Stimulated activated CD4-positive, alpha-beta T cell treated with anti-CD3 and anti-CD28 coated beads, Interleukin-4, amount 100 ng/mL, for 24 hours (primary cell): ENCODE measurements at regions not wholly inside any gene's neighbourhood (a gene's known extent, or its start where the extent isn't known, plus 50 kb on each side); places are given as distances from the start of the nearest gene placed in this dataset.
A peak's percentile ranks its signal among the peaks of the same experiment; 100 is the strongest.
"Not testable (repeated sequence)": the region's sequence is repeated elsewhere in the genome, so short reads cannot be mapped to it uniquely, and the experiment has no call there.

Experiments used
- DNase-seq: peaks from one replicate; pipeline ENCODE4 v3.0.0-alpha.2; 2020

DNA sequence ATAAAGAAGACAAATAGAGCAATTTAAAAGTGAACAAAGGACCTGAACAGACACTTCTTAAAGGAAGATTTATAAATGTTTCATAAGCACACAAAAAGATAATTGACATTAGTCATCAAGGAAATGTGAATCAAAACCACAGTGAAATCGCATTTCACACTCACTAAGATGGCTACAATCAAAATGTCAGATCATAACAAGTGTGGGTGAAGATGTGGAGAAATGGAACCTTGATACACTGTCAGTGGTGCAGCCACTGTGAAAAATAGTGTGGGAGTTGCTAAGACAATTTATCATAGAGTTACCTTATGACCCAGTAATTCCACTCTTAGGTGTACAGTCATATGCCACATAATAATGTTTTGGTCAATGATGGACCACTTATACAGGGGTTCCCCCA is 54.5 kb upstream of the HTR4 start:
- DNase-seq = peak; percentile 41

DNA sequence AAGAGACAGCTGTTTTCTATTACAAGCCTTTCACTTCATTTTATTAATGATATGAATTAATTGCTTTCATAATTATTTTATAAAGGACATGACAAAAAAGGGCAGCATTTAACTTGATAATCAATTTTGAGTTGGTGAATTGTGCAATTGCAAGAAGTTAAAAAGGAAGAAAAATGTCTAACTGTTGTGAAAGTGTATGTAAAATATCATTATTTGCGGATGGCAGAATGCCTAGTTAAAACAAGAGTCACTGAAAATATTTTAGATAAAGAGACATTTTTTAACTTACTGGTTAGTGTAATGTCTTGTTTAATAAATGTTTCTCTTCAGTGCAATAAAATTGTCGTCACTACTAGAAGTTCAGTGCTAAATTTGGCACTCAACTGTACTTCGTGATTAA is 57.6 kb upstream of the HTR4 start:
- DNase-seq = no peak

DNA sequence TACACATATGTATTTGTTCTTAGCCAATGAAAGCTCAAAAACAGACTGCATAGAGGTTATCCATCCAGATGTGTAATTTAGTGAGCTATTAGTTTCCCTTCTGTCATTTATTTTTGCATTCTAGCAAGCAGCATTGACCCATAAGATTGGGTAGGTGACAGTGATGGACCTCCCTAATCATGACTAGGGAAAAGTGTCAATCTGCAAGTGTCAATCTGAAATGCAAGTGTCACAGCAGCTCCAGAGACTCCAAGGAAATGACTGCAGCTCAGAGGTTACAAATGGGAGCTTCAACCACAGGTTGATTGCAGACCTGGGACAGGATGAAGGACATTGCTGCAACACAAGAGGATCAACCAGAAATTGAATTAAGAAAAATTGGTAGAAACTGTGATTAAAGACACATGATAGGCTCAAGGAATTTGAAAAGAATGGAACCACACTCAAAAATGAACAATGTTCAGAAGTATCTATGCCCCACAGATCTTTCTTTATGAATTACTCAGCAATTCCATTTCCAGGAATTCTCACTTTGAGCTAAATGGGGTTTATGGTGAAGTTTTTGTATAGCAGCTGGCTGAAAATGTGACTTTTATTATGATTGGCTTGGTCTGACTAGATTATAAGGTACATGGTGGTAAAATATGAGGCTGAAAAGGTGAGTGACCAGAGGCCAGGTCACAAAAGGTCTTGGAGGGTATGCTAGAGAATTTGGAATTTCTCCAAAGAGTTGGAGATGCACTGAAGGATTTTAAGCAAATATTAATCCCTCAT is 59.6 kb upstream of the HTR4 start:
- DNase-seq = no peak

DNA sequence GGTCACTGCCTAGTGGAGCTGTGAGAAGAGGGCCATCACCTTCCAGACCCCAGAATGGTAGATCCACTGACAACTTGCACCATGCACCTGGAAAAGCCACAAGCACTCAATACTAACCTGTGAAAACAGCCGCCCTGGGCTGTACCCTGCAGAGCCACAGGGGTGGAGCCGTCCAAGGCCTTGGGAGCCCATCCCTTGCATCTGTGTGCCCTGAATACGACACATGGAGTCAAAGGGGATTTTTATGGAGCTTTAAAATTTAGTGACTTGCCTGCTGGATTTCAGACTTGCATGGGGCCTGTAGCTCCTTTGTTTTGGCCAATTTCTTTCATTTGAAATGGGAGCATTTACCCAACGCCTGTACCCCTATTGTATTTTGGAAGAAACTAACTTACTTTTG is 62.4 kb upstream of the HTR4 start:
- DNase-seq = no peak

DNA sequence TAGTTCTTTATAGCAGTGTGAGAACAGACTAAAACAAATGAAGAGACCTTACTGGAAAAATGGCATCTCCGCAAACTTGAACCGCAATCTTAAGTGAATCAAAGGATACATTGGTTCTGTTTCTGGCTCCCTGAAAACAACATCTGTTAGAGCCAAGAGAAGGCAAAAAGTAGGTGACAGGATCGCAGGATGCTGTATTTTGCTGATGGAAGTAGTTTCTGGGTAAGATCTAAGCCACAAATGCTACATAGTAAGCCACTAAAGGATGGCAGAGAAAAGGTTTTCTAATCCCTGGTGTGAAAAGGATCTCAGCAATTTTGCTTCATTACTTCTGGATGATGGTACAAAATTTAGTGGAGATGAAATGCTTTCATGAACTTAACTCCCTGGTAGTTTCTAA is 63.3 kb upstream of the HTR4 start:
- DNase-seq = no peak

DNA sequence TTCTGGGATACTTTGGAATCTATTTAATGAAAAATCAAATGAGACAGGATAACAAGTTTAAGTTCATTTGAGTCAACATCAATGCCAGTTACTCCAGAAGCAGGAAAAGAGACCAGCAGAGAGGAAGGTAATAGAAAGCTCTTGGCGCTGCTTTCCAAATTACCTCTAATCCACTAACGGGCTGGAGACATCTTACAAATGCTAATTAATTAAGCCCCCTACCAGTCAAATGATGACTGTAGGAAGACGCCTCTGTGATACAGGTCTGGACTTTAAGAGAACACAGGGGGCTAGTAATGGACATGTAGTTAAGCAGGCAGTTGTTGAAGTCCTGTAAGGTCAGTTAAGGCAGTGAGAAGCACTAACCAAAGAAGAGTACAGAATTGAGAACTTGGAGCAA is 65.3 kb upstream of the HTR4 start:
- DNase-seq = no peak

DNA sequence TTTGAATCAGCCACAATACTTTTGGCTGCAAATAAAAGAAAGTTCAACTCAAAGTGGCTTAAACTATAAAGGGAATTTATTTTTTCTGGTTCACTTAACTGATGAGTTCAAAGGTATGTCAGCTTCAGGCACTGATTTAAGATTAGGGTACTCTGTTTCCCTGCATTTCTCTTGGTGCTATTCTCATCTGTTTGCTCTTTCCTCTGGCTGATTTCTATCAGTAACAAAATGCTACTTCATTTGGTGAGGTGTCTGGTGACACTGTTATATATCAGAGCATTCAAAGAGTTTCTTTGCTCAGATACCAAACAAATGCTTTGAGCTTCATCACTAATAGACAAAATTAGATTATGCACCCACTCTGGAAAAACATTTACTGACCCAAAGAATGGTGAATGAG is 65.9 kb upstream of the HTR4 start:
- DNase-seq = no peak

DNA sequence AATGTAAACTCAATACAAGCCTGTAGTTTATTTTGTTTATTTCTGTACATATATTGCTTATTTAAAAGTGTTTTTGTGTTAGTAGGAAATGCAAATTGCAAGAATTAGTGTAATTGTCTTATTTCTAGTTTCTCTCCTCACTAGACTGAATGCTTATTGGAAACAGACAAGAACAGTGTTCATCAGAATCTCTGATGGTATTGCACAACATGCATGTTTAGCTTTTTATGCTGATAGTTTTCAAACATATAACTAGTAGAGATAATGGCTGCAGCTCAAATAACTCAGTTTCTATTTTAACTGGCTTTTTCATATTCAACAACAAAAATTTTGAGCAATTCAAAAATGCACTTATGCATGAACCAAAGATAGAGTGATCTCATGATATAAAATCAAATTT is 68.8 kb upstream of the HTR4 start:
- no peak for DNase-seq

DNA sequence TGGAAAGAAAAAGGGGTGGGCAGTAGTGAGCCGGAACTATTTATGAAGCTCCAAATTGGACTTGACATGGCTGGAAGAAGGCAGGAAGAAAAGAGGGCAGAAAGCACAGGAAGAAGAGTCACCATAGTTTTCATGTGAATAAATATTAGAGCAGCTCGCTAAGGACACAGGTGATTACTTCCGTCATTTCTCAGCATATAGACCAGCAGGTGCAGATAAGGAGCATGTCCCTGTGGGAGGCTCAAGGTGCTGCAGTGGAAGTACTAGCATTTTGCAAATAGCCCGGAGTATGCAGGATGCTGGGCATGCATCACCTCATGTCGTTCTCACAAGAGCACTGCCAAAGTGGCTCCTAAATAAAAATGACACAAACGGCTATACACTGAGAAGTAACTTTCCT is 71.3 kb upstream of the HTR4 start:
- DNase-seq = no peak

DNA sequence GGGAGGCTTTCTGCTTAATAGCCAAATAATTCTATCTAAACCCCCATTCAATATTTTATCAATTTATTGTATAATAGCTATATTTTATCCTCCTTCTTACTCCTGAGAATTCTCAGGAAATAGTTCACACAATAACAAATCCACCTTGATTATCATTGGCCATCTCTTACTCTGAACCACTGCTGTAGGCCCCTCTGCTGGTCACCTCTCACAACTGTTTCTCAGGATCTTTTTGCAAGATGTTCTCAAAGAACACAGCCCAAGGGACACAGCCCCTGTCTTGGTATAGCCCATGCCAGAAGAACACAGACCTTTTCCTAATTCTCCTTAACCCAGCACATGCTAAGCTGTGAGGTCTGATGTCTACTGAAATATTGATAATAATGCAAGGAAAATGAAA is 74.9 kb upstream of the HTR4 start:
- no peak for DNase-seq

DNA sequence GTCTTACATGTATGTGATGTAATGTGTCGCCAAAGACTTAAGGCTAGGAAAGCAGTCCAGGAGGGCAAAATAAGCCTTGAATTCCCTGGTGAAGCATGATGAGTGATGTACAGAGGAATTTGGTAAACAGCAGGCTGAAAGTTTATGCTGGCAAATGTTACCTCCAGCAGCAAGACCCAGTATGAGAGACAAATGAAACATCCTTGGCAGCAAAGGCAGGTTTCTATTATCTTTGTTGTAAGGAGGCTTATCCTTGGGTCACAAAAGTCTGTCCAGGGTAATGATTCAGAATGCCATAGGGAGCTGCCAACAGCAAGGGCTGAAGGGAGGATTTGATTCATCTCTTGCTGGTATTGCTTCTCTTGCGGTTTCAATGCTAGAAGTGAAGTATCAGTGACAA is 75.9 kb upstream of the HTR4 start:
- no peak for DNase-seq

DNA sequence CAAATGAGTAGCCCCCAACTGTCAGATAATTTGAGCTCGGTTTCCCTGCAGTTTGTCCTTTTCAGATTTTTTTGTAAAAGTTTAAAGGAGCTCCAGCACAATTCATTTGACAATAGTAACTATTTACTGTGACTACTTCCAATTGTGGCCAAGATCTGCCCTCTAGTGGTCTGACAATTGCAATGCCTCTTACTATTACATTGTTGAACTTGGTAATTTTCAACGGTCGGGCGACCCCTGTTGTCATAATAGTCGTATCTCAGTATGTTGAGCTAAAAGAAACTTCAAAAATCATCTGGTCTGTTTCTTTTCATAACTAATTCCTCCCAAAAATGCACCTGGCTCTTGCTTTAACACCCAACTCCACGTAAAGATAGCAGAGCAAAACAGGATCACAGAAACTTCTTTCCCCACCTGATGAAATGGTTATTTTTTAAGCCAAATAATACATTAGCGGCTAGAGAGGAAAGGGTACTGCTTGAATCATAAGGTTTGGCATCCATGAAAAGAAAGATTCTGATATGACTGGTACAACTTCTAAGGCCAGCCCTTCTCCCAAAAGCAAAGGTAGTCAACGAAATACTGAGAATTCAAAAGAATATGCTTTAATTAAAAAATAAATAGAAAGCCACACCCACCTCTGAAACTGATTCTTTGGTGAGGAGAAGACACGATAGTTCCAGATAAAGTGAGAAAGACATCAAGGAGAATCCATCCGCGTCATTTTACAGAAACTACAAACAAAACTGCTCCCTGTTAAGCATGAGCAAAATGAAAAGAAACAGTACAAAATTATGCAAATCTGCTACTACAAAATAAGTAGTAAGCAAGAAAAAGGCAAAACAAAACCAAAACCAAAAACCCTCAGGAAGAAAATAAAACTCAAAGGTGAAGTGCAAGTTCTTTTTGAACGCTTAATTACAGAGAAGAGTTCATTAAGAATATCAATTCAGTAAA is 76.9 kb upstream of the HTR4 start:
- DNase-seq = peak; percentile 79

DNA sequence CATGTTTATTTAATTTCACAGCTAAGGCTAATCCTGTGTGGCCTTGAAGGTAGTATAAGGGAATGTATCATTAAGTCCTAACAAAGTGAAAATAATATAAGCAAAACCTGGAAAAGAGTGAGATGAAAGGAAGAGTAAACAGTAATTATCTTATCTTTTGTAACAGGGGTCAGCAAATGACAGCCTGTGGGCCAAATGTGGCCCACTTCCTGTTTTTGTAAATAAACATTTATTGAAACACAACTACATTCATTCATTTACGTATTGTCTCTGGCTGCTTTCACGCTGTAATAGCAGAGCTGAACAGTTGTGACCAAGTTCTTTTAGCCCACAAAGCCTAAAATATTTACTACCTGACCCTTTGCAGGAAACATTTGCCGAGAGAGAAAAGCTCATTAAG is 78.4 kb upstream of the HTR4 start:
- DNase-seq = no peak

DNA sequence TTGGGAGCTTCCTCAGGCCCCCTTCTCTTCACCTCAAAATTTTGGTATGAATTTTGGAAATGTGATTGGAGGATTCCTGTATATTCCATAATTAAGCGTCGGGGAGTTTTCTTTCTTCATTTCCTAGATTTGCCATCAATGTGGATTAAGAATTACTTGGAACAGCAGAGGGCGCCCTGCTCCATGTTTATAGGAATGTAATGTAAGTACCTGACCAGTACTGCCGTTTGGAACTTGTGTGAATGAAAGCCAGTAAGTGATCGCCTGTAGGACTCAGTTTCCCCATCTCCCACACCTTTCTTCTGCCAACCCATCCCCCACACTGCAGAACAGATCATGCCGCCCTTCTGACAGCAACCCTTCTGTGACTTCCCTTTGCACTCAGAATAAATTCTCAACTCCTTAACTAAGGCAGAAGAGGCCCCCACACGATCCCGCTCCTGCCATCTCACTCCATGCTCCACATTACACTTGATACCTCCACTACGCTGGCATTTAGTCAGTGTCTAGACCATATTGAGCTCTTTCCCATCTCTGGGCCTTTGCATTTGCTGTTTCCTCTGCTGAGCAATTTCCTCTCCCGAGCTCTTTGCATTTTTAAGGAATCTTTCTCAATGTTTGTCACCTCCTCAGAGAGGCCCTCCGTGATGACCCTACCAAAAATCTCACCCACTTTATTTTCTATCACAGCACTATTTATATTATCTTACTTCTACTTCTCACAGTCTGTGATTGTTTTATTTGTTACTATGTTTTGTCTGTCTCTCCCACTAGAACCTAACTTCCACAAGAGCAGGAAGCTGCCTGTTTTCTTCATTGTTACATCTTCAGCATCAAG is 79.5 kb upstream of the HTR4 start:
- peak; percentile 82 for DNase-seq

DNA sequence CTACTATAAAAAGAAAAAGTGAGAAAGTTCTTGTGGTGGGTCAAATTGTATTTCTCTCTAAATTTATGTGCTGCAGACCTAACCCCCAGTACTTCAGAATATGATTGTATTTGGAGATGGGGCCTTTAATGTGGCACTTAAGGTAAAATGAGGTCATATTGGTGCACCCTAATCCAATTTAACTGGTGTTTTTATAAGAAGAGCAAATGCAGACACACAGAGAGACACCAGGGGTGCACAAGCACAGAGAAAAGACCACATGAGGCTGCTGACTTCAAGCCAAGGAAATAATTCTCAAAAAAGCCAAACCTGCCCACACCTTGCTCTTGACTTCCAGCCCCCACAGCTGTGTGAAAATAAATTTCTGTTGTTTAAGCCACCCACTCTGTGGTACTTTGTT is 80.2 kb upstream of the HTR4 start:
- no peak for DNase-seq

DNA sequence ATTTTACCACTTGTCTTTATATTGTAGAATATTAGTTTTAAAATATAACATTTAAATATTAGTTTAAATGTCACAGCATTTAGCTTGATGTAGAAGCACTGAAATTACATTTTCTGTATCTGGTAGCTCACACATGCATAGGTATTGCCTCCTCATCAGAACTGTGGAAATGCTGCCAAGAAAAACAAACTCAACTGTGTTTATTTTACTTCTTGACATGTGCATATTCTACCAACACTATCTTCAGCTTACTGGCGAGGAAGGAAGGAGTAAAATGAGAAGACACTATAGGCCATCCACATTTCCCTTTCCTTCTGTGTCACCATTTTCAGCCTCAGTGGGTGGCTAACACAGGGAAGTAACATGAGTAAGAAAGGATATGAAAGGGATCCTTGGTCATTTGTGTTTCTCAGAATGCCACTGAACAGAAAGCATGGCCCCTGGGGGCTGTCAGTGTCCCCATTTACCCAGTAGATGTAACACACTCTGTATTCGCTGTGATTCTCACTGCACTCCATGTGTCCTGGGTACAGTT is 81.0 kb upstream of the HTR4 start:
- DNase-seq = no peak

DNA sequence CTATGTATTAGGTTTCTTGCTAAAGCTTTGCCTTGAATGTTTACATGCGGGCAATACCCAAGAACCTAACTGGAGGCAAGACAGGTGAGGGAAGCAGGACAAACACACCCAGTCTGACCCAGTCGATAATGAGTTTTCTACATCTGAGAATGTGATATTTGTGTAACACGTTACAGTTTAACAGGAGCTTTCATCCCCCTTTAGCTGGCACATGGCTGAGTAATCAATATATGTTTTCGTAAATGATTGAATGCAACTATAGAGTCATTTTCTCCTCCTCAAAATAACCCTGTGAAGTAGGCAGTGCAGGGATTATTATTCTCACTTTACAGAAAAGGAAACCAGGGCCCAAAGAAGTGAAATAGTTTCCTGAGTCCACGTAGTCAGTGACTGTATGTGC is 84.7 kb upstream of the HTR4 start:
- DNase-seq = no peak

DNA sequence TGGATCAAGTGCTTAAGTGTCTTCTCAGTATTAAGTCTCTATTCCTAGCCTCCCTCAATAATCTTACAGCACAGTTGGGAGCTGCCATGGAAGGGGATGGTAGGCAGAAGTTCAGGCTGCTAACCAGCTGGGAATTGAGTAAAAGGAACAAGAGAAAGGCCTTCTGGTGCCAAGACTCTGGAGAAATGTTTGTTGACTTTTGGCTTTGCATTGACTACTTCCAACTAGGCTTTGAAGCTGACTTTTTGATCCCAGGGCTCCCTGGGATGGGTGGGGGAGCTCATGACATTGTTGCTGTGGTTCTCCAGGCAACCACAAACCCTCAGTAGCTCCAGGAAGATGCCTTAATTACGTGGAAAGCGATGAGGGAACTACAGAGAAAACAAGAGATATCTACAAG is 85.2 kb upstream of the HTR4 start:
- no peak for DNase-seq

DNA sequence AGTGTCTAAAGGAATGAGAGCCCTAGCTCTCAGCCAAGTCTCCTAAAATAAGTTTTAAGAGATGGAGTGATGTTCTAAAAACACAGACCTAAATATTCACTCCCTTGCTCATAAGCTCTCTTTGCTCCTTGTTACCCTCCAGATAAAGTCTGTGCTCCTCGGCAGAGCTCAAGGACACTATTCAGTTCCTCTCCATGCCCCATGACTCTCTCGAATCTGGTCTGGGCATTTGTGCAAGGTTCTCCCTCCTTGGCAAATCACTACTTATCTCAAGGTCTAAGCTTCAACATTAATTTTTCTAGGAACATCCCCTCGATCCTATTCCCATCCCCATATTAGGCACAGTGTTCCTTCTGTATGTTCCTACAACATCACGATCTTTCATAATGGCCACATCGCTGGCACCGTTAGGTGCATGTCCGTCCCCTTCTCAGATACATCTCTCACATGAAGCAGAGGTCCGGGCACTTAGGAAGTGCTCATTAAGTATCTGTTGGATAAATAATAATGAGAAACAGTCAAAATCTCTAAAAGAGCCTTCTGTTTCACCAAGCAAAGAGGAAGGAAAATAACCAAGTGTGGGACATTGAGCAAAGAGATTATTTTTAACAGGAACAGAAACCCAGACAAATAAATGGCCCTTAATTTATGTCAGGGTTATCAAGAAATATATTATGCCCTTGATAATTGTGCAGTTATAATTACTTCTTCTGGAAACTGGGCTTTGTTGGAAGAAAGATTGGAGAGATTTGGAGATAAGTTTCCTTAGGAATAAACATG is 85.9 kb upstream of the HTR4 start:
- DNase-seq = no peak

DNA sequence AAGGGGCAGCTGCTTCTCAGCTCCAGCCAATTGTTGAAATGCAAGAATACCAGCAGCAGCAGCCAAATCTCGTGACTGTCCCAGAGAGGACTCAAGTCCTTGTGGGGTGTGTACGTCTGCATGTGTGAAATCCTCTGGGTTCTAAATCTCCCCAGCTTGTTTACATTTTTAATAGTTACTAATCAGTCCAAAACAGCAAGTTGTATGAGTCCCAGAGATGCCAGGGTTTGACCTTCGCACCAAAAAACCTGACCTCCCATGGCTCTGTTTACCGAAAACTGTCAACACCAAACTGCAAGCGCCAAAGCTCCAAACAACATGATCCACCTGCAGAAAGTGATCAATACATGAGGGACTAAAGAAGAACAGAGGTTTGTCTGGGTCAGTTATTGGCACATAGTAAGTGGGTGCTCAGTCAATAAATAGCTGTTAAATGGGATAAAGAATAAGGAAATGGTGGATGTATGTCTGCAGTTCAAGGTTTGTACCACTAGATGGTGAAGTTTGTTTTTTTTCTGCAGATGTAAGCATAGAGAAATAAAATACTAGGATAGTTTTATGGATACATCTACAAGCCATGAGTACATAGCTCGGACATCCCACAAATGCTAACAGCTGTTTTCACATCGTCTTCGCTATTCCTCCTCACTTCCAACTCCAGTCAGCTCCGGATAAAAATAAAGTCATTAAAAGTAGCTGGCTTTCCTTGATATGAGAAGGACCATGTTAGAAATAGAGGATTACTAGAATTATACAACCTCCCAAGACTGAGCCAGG is 85.3 kb upstream of the ADRB2 start:
- no peak for DNase-seq

DNA sequence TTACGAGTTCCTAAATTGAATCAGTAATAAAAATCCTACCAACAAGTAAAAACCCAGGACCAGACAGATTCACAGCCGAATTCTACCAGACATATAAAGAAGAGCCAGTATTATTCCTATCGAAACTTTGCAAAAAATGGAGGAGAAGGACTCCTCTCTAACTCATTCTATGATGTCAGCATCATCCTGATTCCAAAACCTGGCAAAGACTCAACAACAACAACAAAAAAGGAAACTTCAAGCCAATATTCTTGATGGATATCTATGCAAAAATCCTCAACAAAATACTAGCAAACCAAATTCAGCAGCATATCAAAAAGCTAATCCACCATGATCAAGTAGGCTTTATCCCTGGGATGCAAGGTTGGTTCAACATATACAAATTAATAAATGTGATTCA is 84.6 kb upstream of the ADRB2 start:
- not testable (repeated sequence) for DNase-seq
